ENCODE measurements at regions not wholly inside any gene's neighbourhood (a gene's known extent, or its start where the extent isn't known, plus 50 kb on each side); places are given as distances from the start of the nearest gene placed in this dataset.

DNA sequence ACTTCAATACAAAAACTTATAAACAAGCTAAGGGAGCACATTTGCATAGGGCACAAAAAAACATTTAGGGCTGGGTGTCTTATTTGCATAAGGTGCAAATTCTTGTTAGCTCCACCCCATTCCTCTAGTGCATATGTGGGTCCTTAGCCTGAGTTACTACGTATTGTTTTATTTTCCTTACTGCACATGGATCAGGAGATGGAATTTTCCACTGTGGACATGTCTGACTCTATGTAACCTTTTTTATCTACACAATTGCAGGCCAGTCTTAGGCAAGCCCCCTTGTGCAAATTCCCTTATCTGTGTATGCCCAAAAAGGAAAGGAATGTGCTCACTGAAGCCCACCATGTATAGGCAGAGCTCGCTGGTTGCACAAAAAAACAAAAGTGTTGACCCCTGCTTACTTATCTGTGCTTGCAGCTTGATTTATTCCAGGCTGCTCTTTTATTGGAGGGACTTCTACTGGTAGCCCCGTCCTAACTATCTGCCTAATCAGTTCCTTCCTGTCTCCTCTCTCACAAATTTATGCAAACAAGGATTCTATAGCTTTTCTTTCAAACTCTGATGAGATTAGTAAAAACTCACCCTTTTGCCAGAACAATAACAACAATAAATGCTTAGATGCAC, 359.0 kb upstream of the MAGEB16 start:
- TF ChIP-seq POLR2A (IDR thresholded peaks at IDR 0.05) (no peak), POLR2AphosphoS5 (IDR thresholded peaks at IDR 0.05) (no peak)
- TF ChIP-seq, protein P1, sequence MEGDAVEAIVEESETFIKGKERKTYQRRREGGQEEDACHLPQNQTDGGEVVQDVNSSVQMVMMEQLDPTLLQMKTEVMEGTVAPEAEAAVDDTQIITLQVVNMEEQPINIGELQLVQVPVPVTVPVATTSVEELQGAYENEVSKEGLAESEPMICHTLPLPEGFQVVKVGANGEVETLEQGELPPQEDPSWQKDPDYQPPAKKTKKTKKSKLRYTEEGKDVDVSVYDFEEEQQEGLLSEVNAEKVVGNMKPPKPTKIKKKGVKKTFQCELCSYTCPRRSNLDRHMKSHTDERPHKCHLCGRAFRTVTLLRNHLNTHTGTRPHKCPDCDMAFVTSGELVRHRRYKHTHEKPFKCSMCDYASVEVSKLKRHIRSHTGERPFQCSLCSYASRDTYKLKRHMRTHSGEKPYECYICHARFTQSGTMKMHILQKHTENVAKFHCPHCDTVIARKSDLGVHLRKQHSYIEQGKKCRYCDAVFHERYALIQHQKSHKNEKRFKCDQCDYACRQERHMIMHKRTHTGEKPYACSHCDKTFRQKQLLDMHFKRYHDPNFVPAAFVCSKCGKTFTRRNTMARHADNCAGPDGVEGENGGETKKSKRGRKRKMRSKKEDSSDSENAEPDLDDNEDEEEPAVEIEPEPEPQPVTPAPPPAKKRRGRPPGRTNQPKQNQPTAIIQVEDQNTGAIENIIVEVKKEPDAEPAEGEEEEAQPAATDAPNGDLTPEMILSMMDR (IDR thresholded peaks at IDR 0.05 in 8 of 11, conservative IDR thresholded peaks at IDR 0.05 in 3 of 11), result no peak
